KMS-11 (cell line): ENCODE measurements at regions not wholly inside any gene's neighbourhood (a gene's known extent, or its start where the extent isn't known, plus 50 kb on each side); places are given as distances from the start of the nearest gene placed in this dataset.

Experiments used
- H2AFZ ChIP-seq: fragments of 200-600 bp; sonication (generic); 2 replicates; pipeline ENCODE4 v1.6.1; 2016; ENCODE audit warnings: antibody characterized with exemption, mixed run types, low read depth
- H3K27ac ChIP-seq: fragments of 200-600 bp; sonication (generic); 2 replicates; pipeline ENCODE4 v1.6.1; 2016; ENCODE audit warnings: mild to moderate bottlenecking, mixed run types
- H3K27me3 ChIP-seq: fragments of 200-600 bp; sonication (generic); 2 replicates; pipeline ENCODE4 v1.6.1; 2017; ENCODE audit warnings: mild to moderate bottlenecking, low read depth, mixed run types, moderate library complexity; ENCODE audit not compliant: insufficient read depth
- H3K36me3 ChIP-seq: fragments of 200-600 bp; sonication (generic); 2 replicates; pipeline ENCODE4 v1.6.1; 2017; ENCODE audit warnings: mild to moderate bottlenecking, mixed run types; ENCODE audit not compliant: insufficient read depth
- H3K4me1 ChIP-seq: fragments of 200-600 bp; sonication (generic); 2 replicates; pipeline ENCODE4 v1.6.1; 2016; ENCODE audit warnings: mild to moderate bottlenecking, low read depth, mixed run types; ENCODE audit not compliant: poor library complexity, severe bottlenecking
- H3K4me2 ChIP-seq: fragments of 200-600 bp; sonication (generic); 2 replicates; pipeline ENCODE4 v1.7.0; 2016; ENCODE audit warnings: mild to moderate bottlenecking, mixed run types
- H3K4me3 ChIP-seq: fragments of 200-600 bp; sonication (generic); IDR thresholded peaks from 2 replicates; pipeline ENCODE4 v1.6.1; 2017; ENCODE audit warnings: low read depth, low read length, mixed read lengths; ENCODE audit not compliant: insufficient read depth
- H3K79me2 ChIP-seq: fragments of 200-600 bp; sonication (generic); 2 replicates; pipeline ENCODE4 v1.6.1; 2016; ENCODE audit warnings: low read depth, mixed run types; ENCODE audit not compliant: insufficient read depth
- H3K9ac ChIP-seq: fragments of 200-600 bp; sonication (generic); 2 replicates; pipeline ENCODE4 v1.6.1; 2016; ENCODE audit warnings: mild to moderate bottlenecking, mixed run types
- H4K20me1 ChIP-seq: fragments of 200-600 bp; sonication (generic); 2 replicates; pipeline ENCODE4 v1.6.1; 2016; ENCODE audit warnings: mild to moderate bottlenecking, mixed run types; ENCODE audit not compliant: insufficient read depth
- TF ChIP-seq, protein P1 (sequence below): fragments of 200-600 bp; sonication (generic); conservative IDR thresholded peaks from 2 replicates; pipeline ENCODE4 v1.6.1; 2017; ENCODE audit warnings: low read depth, mild to moderate bottlenecking, antibody characterized with exemption, low read length, moderate library complexity, mixed read lengths

DNA sequence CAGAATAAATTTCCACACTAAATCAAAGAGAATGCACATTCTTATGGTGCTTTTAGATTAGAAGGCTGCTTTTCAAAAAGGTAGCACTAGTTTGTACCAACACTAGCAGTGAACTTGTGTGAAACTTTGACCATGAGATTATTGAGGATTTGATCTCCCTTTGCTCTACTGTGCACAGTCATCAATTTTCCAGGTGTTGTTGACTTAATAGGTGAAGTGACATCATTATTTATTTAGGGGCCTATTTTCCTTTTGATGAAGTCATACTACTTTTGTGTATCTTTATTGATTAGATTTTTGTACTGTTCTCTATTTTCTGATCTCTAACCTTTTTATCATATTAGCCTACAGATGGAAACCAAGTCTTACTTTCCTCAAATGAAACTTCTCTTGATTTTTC lies 507.9 kb upstream of the LCORL start:
- no peak overlapping the region for H3K9ac ChIP-seq
- TF ChIP-seq, protein P1, sequence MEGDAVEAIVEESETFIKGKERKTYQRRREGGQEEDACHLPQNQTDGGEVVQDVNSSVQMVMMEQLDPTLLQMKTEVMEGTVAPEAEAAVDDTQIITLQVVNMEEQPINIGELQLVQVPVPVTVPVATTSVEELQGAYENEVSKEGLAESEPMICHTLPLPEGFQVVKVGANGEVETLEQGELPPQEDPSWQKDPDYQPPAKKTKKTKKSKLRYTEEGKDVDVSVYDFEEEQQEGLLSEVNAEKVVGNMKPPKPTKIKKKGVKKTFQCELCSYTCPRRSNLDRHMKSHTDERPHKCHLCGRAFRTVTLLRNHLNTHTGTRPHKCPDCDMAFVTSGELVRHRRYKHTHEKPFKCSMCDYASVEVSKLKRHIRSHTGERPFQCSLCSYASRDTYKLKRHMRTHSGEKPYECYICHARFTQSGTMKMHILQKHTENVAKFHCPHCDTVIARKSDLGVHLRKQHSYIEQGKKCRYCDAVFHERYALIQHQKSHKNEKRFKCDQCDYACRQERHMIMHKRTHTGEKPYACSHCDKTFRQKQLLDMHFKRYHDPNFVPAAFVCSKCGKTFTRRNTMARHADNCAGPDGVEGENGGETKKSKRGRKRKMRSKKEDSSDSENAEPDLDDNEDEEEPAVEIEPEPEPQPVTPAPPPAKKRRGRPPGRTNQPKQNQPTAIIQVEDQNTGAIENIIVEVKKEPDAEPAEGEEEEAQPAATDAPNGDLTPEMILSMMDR: no peak

DNA sequence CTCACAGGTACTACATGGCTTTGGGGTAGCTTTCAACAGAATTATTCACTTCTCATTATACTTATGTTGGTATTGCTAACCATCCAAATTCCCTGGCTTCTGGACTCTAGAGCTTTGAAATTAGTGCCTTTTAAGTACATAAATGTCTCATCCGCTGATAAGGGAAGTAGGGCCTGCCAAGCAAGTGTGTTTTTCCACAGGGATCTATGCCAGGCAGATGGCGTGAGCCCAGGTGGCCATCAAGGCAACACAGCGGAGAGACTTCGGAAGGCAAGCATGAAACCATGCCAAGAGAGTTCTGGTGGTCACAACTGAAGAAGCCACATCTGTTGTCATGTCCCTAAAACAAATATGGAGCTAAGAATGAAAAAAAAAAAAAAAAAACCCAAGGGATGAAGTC lies 503.1 kb upstream of the LCORL start:
- H3K4me1 ChIP-seq: no peaks in the 10 kb centered on the region
- H3K9ac ChIP-seq: no peak overlapping the region
- no peaks in the 10 kb centered on the region for H3K36me3 ChIP-seq
- no peak overlapping the region for H2AFZ ChIP-seq
- H3K4me2 ChIP-seq: no peak overlapping the region
- no peak overlapping the region for H3K4me3 ChIP-seq
- no peaks in the 10 kb centered on the region for H3K79me2 ChIP-seq
- H3K27ac ChIP-seq: no peak overlapping the region
- TF ChIP-seq, protein P1: no peak
- no peaks in the 10 kb centered on the region for H3K27me3 ChIP-seq
- no peaks in the 10 kb centered on the region for H4K20me1 ChIP-seq

More for the DNA sequence above, 507.9 kb upstream of the LCORL start:
- H3K36me3 ChIP-seq: no peaks in the 10 kb centered on the region
- H3K79me2 ChIP-seq: no peaks in the 10 kb centered on the region
- H3K4me3 ChIP-seq: no peak overlapping the region
- no peak overlapping the region for H3K4me2 ChIP-seq
- no peaks in the 10 kb centered on the region for H4K20me1 ChIP-seq
- H2AFZ ChIP-seq: no peak overlapping the region
- no peak overlapping the region for H3K27ac ChIP-seq
- H3K27me3 ChIP-seq: no peaks in the 10 kb centered on the region
- no peaks in the 10 kb centered on the region for H3K4me1 ChIP-seq

DNA sequence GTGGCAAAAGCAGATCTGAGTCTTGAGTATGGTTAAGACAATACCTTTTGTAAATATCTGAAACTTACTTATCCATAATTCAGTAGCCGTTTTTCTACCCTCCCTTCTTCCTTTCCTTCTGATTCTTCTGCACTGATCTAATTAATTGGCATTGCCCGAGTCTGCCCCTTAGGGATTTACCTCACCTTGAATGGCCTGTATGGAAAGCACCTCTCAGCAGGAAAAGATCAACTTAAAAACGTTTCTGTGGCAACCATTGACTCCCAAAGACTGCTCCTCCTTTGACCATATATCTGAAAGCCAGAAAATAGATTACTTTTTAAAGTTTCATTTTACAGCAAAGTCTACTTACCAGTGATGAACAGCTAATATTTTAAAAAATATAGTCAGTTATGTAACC lies 496.5 kb upstream of the LCORL start:
- no peak overlapping the region for H3K4me2 ChIP-seq
- TF ChIP-seq, protein P1: no peak
- H3K9ac ChIP-seq: no peak overlapping the region
- H3K36me3 ChIP-seq: no peaks in the 10 kb centered on the region
- H3K27ac ChIP-seq: no peak overlapping the region
- no peaks in the 10 kb centered on the region for H3K4me1 ChIP-seq
- no peaks in the 10 kb centered on the region for H4K20me1 ChIP-seq
- no peaks in the 10 kb centered on the region for H3K27me3 ChIP-seq
- H3K79me2 ChIP-seq: no peaks in the 10 kb centered on the region
- no peak overlapping the region for H3K4me3 ChIP-seq
- no peak overlapping the region for H2AFZ ChIP-seq

DNA sequence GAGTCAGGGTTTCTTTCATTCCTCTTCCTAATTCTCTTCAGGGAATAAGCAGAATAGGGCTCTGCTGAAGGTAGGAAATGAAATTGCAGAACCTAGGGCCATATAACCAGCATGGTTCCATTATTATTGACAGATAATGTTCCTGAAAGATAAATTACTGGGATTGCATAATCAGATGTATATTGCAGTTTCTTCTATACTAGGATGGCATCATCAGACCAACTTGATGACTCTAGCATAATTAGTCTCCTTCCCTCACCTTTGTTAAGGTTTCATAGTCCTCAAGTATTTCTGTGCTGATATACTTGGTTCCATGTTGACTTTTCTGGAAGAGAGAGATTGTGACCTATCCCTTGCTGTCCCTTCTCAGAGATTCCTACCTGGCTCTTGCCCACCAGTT lies 492.3 kb upstream of the LCORL start:
- no peaks in the 10 kb centered on the region for H3K36me3 ChIP-seq
- TF ChIP-seq, protein P1: no peak
- H3K9ac ChIP-seq: no peak overlapping the region
- H3K4me3 ChIP-seq: no peak overlapping the region
- no peaks in the 10 kb centered on the region for H4K20me1 ChIP-seq
- H3K27ac ChIP-seq: no peak overlapping the region
- no peaks in the 10 kb centered on the region for H3K27me3 ChIP-seq
- no peaks in the 10 kb centered on the region for H3K4me1 ChIP-seq
- H3K79me2 ChIP-seq: no peaks in the 10 kb centered on the region
- H2AFZ ChIP-seq: no peak overlapping the region
- H3K4me2 ChIP-seq: no peak overlapping the region

DNA sequence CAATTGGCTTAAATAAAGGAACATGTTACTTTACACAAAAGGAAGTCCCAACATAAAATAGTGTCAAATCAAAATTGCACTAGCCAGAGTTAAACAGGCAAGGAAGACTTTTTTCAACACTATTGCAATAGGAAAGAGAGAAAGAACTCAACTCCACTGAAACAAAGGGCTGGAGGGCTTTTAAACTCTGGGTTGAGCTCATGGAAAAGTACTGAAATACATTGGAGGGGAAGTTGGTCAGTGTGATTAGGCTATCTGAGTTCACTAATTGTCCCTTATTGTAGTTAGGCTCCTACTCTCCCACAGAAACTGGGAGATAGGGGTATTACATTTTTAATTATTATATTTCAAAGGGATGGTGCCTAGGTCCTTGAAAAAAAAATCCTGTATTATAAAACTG lies 491.2 kb upstream of the LCORL start:
- no peaks in the 10 kb centered on the region for H3K27me3 ChIP-seq
- TF ChIP-seq, protein P1: no peak
- no peak overlapping the region for H3K9ac ChIP-seq
- H4K20me1 ChIP-seq: no peaks in the 10 kb centered on the region
- no peaks in the 10 kb centered on the region for H3K4me1 ChIP-seq
- no peaks in the 10 kb centered on the region for H3K79me2 ChIP-seq
- no peak overlapping the region for H3K4me3 ChIP-seq
- no peak overlapping the region for H3K4me2 ChIP-seq
- H2AFZ ChIP-seq: no peak overlapping the region
- H3K27ac ChIP-seq: no peak overlapping the region
- no peaks in the 10 kb centered on the region for H3K36me3 ChIP-seq
